ENCODE measurements at regions not wholly inside any gene's neighbourhood (a gene's known extent, or its start where the extent isn't known, plus 50 kb on each side); places are given as distances from the start of the nearest gene placed in this dataset.

DNA sequence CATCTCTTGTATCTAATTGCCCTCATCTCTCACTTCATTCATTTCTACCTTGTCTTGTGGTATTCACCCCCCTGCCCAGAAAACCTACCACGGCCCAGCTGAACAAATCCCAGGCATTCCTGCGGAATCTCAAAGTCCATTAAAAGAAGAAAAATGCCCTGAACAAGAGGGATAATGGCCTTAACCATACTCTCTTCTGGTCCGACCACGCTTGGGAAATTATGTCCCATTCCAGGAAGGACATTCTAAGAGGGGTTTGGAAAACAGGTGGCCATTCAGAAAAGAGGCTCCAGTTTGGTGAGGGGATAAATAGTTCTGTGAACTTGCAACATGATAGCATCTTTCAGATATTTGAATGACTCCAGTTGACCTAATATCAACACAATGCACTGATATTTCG lies 349.9 kb upstream of the ZNF521 start:
- ChIA-PET CTCF (no interaction called here), POLR2A (no interaction called here)
- no peak for DNase-seq (ENCODE audit: low read depth, low spot score)
- H3K27me3 ChIP-seq (ENCODE audit: control insufficient read depth, insufficient read depth, low read length) = peaks cover 2% of the 10 kb centered on the region
- no peaks in the 10 kb centered on the region for H3K9me3 ChIP-seq (ENCODE audit: control insufficient read depth, insufficient read depth, low read length)
- no peak overlapping the region for H3K4me3 ChIP-seq (ENCODE audit: low read depth, low read length)
- no peak for TF ChIP-seq CTCF (IDR thresholded peaks at IDR 0.05; ENCODE audit: low read depth, low read length)
- H3K27ac ChIP-seq (ENCODE audit: low read depth, low read length) = no peak overlapping the region

DNA sequence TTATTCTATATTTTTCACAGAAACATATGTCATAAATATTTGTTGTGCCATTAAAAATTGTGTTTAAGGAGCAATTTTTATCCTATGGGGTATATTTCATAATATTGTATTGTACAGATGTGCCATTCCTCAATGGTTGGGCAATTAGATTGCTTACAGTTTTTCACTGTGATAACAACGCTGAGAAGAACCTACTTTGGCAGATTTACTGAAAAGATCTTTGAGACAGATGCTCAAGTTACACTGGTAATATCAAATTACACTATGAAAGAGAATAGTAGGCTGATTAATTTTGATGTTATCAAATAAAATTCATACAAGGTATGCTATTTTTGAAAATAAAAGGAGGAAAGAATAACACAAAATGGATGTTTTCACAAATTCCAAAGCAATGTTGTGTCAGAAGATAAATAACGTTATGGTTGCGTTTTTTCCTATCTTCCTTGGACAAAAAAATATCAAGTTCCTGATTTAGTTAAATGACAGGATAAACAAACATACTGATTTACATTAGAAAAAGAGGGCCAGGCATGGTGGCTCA lies 335.1 kb upstream of the ZNF521 start:
- ChIA-PET CTCF (no interaction called here), POLR2A (interaction anchor here (0.6 kb wide), 1 partner anchor 410 kb away, joined by 4 read pairs; no protein-coding TSS in a partner anchor)
- Histone ChIP-seq H3K4me3 (ENCODE audit: low read depth, low read length) (no peak overlapping the region), H3K9me3 (ENCODE audit: control insufficient read depth, insufficient read depth, low read length) (no peaks in the 10 kb centered on the region), H3K27ac (ENCODE audit: low read depth, low read length) (no peak overlapping the region), H3K27me3 (ENCODE audit: control insufficient read depth, insufficient read depth, low read length) (no peaks in the 10 kb centered on the region)
- DNase-seq (ENCODE audit: low read depth, low spot score) = no peak
- no peak for TF ChIP-seq CTCF (IDR thresholded peaks at IDR 0.05; ENCODE audit: low read depth, low read length)

GRCh38 chr18:25685088-25685487 lies 333.1 kb upstream of the ZNF521 start:
- Histone ChIP-seq H3K4me3 (ENCODE audit: low read depth, low read length) (no peak overlapping the region), H3K27ac (ENCODE audit: low read depth, low read length) (no peak overlapping the region), H3K9me3 (ENCODE audit: control insufficient read depth, insufficient read depth, low read length) (no peaks in the 10 kb centered on the region), H3K27me3 (ENCODE audit: control insufficient read depth, insufficient read depth, low read length) (no peaks in the 10 kb centered on the region)
- ChIA-PET CTCF (no interaction called here), POLR2A (no interaction called here)
- no peak for TF ChIP-seq CTCF (IDR thresholded peaks at IDR 0.05; ENCODE audit: low read depth, low read length)
- DNase-seq (ENCODE audit: low read depth, low spot score) = no peak

- Histone ChIP-seq H3K27me3 (ENCODE audit: control insufficient read depth, insufficient read depth, low read length) (no peaks in the 10 kb centered on the region), H3K9me3 (ENCODE audit: control insufficient read depth, insufficient read depth, low read length) (no peaks in the 10 kb centered on the region), H3K27ac (ENCODE audit: low read depth, low read length) (no peak overlapping the region), H3K4me3 (ENCODE audit: low read depth, low read length) (no peak overlapping the region)
- ChIA-PET CTCF (no interaction called here), POLR2A (no interaction called here)
- DNase-seq (ENCODE audit: low read depth, low spot score) = no peak
- TF ChIP-seq CTCF (IDR thresholded peaks at IDR 0.05; ENCODE audit: low read depth, low read length) = no peak
These were observed 327.5 kb upstream of the ZNF521 start for GRCh38 chr18:25679491-25679890.

DNA sequence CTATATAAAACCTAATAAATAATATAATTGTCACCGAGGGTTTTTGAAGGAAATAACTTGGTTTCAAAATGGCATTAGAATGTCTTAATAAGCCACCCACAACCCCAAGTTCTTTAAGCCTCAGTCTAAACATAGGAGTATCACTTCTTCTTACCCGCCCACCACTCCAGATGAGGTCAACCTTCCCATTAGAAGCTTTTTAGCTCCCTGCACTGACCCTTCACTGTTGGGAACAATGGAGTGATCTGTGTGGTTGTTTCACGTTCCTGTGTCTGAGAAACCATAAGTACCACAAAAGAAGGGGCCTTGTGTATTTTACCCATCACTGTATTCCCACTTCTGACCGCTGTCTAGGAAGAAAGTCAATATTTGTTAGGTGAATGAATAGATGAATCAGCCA lies 326.3 kb upstream of the ZNF521 start:
- ChIA-PET CTCF (no interaction called here), POLR2A (no interaction called here)
- no peak overlapping the region for H3K4me3 ChIP-seq (ENCODE audit: low read depth, low read length)
- no peak overlapping the region for H3K27ac ChIP-seq (ENCODE audit: low read depth, low read length)
- no peaks in the 10 kb centered on the region for H3K27me3 ChIP-seq (ENCODE audit: control insufficient read depth, insufficient read depth, low read length)
- H3K9me3 ChIP-seq (ENCODE audit: control insufficient read depth, insufficient read depth, low read length) = no peaks in the 10 kb centered on the region
- no peak for DNase-seq (ENCODE audit: low read depth, low spot score)
- no peak for TF ChIP-seq CTCF (IDR thresholded peaks at IDR 0.05; ENCODE audit: low read depth, low read length)

Measured in AG04450 (cell line).